ENCODE measurements at regions not wholly inside any gene's neighbourhood (a gene's known extent, or its start where the extent isn't known, plus 50 kb on each side); places are given as distances from the start of the nearest gene placed in this dataset.
"Not testable (repeated sequence)": the region's sequence is repeated elsewhere in the genome, so short reads cannot be mapped to it uniquely, and the experiment has no call there.

DNA sequence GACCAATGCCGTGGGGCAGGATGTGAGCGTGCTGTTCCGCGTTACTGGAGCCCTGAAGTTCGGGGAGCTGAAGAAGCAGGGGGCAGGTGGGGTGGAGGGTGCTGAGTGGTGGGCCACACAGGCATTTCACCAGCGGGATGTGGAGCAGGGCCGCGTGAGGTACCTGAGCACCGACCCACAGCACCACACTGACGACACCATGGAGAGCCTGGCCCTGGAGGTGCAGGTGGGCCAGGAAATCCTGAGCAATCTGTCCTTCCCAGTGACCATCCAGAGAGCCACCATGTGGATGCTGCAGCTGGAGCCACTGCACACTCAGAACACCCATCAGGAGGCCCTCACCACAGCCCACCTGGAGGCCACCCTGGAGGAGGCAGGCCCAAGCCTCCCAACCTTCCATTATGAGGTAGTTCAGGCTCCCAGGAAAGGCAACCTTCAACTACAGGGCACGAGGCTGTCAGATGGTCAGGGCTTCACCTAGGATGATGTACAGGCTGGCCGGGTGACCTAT lies 179.6 kb downstream of the TBC1D2B start:
- DNase-seq, result no peak

DNA sequence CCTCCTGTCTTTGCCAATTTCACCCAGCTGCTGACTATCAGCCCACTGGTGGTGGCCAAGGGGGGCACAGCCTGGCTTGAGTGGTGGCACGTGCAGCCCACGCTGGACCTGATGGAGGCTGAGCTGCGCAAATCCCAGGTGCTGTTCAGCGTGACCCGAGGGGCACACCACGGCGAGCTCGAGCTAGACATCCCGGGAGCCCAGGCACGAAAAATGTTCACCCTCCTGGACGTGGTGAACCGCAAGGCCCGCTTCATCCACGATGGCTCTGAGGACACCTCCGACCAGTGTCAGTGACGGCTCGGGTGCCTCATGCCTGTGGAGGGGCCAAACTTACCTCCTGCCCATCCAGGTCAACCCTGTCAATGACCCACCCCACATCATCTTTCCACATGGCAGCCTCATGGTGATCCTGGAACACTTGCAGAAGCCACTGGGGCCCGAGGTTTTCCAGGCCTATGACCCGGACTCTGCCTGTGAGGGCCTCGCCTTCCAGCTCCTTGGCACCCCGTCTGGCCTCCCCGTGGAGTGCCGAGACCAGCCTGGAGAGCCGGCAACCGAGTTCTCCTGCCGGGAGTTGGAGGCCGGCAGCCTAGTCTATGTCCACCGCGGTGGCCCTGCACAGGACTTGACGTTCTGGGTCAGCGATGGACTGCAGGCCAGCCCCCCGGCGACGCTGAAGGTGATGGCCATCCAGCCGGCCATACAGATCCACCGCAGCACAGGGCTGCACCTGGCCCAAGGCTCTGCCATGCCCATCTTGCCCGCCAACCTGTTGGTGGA lies 180.2 kb downstream of the TBC1D2B start:
- DNase-seq, result not testable (repeated sequence)

DNA sequence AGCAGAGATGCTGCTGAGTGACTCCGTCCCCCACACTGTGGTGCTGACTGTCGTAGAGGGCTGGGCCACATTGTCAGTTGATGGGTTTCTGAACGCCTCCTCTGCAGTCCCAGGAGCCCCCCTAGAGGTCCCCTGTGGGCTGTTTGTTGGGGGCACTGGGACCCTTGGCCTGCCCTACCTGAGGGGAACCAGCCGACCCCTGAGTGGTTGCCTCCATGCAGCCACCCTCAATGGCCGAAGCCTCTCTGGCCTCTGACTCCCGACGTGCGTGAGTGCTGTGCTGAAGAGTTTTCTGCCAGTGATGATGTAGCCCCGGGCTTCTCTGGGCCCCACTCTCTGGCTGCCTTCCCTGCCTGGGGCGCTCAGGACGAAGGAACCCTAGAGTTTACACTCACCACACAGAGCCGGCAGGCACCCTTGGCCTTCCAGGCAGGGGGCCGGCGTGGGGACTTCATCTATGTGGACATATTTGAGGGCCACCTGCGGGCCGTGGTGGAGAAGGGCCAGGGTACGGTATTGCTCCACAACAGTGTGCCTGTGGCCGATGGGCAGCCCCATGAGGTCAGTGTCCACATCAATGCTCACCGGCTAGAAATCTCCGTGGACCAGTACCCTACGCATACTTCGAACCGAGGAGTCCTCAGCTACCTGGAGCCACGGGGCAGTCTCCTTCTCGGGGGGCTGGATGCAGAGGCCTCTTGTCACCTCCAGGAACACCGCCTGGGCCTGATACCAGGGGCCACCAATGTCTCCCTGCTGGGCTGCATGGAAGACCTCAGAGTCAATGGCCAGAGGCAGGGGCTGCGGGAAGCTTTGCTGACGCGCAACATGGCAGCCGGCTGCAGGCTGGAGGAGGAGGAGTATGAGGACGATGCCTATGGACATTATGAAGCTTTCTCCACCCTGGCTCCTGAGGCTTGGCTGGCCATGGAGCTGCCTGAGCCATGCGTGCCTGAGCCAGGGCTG lies 181.1 kb downstream of the TBC1D2B start:
- DNase-seq, result not testable (repeated sequence)

DNA sequence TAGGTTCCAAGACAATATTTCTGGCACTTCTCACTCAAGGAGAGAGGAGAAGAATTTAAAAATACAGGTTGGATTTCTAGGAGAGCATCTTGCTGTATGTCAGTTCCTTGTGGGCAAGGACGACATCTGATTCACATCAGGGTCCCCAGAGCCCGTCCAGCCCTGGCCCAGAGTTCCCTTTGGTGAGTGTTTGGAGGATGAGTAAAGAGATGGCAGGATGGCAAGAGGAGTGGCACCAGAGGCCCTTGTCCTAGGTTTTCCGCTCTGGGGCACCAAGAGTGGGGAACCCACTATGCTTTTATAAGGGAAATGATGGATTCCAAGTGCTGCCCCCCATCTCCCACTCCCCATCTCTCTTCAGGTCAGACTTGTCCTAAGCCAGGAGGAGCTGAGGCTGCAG lies 181.8 kb downstream of the TBC1D2B start:
- DNase-seq, result no peak

DNA sequence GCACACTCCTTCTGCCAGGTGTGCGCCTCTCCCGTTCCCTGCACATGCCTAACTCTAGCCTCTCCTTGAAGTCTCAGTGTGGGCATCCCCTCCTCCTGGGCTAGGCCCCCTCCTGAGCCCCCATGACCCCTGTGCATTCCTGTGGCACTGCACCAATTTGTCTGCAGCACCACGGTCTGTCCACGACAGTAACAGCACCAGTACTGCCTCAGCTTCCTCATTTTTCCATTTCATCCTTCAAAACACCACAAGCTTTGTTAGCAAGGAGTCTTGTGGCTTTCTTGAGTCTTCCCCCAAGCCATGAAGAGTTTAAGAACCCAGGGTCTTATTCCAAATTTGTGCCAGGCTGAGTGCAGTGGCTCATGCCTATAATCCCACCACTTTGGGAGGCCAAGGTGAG lies 182.4 kb downstream of the TBC1D2B start:
- DNase-seq, result not testable (repeated sequence)

DNA sequence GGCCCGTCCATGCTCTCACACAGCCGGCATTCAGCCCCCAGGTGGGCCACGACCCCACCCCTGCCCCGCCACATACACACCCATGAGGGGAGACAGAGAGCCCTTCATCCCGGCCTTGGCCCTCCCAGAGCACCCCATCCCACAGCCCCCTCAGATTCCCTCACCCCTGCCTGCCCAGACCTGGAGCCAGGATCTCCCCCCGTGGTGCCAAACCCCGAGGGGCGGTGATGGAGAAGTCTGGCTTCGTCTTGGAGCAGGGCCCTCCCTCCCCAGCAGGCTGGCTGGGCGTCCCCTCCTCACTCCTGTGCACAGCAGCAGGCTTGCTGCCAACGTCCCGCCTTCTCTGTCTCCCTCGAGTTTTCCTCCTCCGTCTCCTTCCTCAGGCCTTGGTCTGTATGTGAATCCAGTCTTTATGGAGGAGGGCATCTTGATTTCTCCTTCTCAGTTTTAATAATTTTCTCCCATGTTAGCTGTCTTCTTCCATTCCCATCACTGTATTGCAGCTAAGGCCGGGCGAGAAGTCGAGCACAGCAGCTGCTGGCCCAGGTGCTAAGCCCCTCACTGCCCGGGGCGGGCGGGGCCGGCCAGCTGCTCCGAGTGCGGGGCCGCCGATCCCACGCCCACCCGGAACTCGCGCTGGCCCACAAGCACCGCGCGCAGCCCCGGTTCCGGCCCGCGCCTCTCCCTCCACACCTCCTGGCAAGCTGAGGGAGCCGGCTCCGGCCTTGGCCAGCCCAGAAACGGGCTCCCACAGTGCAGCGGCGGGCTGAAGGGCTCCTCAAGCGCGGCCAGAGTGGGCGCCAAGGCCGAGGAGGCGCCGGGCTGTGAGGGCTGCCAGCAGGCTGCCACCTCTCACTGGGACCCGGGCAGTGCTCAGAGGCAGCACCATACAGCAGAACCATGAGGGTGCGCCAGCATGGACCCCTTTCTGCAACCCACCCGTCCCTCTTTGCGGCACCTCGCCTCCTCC lies 183.6 kb downstream of the TBC1D2B start:
- DNase-seq, result not testable (repeated sequence)

DNA sequence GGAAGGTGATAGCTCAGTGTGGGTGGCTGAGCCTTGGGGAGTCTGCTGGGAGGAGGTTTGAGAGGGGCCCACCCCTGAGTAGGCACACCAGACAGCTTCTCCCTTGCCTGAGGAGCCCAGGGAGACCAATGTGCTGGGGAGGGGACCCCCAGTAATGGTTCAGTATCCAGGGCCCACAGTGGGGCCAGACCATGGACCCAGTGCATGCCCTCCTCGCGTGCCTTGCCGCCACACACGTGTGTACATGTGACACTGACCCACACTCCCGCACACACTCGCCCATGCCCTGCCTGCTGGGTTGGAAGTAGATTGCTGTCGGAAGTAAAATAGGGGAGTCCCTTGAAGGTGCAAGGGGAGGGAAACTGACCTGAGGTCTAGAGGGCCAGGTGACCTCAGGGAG lies 184.3 kb downstream of the TBC1D2B start:
- DNase-seq, result not testable (repeated sequence)

DNA sequence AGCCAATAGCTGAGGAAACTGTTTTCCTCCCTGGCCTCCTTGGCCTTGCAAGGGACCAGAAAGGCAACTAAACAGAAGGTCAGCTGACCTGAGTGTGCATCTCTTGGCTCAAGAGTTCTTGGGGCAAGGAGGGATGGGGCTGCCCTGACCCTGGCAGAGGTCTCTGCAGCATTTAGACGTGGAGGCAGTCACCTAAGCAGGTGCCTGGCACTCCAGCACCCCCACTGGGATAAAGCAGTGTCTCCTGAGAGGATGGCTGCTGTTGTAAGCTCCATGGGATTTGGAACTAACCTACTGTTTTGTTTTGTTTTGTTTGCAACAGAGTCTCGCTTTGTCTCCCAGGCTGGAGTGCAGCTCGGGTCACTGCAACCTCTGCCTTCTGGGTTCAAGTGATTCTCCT lies 185.2 kb downstream of the TBC1D2B start:
- no peak for DNase-seq

DNA sequence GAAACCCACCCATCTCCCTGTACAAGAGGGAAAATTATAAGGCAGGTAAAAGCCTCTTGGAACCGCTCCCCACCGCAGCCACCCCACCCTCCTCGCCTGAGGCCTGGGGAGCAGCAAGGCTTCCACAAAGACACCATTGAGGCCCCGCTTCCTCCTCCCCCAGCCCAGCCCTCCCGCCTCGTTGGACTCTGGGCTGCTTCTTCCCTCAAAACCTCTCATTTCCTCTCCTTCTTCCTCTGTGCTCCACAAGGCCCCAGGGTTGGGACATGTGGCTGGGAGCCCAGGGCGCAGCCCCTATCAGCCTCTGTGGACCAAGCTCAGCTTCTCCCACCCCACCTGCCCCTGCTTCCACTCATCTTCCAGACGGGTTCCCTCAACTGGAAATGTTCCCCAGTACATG lies 185.6 kb downstream of the TBC1D2B start:
- not testable (repeated sequence) for DNase-seq

DNA sequence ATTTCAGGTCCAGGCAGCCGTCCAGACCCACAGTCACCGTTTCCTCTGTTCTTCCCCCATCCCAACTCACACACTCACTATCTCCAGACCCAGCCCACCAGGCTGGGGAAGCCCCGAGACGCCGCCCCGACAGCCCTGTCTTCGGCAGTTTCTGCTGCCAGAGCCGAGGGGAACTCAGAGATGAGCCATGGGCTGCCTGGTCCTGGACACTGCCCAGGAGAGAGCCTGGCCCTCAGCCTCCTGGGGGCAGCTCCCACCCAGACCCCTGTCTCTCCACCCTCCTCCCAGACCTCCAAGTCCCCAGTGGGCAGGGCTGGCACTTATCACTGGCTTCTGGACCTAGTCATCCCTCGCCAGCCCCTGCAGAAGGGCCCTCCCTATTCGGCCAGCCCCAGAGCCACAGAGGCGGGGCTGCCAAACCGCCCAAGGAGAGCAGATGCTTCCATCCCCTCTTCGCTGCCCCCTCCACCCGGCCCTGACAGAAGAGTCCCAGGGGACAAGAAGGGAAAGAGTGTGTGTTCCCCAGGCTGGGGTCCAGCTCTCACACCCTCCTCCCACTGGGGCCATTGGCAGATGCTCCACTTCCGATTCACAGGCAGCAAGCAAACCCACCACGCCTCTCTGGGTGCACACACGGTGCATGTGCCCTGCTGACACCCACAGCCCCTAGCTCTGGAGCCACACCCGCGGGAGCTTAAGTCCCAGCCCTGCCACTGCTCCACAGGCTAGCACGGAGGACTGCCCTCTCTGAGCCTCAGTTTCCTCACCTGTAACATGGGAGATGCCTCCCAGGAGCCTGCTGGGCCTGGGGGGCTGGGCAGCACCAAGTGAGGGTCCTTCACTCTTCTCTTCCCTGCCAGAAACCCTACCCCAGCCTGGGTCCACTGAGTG lies 186.4 kb downstream of the TBC1D2B start:
- not testable (repeated sequence) for DNase-seq

DNA sequence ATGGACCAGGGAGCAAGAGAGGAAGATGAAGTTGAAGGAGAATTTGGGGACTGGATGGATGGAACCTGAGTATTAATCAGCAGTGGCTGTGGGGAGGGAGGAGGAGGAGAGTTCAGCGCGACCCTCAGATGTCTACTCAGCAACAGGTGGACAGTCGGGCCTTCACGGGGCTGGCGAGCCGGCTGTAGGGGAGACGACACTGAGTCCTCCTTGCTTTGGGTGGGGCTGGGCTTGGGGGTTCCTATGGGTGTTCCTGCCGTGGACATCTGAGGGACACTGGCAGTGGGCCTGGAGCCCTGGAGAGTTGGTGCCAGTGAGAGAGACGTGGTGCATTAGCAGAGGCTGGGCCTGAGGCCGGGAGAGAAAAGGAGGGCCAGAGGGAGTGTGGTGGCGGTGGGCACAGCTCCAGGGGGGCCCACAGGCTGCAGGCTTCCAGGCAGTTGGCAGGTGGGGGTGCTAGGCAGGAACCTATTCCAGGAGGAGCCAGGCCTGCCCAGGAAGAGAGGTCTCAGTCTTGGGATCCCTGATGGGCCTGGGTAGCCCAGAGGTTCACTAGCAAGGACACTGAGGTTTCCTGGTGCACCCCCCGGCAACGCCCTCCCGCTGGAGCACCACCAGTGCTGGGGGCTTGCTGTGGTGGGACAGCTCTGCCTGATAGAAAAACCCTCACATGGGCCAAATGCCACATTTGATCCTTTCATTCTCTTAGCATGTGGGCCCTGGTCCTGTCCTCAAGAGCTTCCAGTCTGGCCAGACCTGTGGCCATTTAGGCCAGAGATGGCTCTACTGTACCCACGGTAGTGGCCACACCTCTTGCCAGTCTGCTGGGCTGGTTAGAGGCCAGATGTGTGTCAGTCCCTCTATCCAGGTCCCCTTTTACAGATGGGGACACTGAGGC lies 187.4 kb downstream of the TBC1D2B start:
- not testable (repeated sequence) for DNase-seq

DNA sequence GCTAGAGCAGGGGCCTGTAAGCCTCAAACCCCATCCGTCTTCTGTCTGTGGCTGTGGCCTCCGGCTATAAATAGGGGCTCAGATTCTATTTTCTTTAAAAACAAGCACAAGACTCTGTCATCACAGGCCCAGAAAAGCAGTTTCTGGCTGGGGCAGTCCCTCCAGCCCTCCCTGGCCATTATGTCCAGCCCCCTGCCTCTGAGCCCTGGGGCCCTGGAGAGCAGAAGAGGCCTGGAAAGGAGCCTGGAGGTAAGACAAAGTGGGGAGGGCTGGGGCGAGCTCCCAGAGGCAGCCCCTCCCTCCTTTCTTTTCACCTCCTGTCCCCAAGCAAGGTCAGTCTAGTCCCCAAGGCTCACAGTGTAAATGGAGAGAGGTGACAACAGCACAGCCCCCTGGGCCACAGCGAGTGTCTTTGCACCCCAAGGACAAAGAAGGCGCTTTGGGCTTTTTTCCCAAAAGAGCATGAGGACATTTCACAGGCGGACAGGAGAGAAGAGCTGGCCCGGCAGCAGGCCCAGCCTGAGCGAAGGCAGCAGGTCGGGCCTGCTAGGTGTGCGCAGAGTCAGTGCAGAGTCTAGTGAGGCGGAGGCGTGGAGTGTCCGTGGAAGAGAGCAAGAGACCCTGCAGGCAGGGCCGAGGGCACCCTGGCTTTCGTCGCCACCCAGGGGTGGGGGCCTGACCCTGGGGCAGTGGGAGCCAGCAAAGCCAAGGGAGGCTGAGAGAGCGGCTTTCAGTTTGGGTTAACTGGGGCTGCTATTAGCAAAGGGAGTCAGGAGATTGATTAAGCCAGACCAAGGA lies 188.3 kb downstream of the TBC1D2B start:
- no peak for DNase-seq

DNA sequence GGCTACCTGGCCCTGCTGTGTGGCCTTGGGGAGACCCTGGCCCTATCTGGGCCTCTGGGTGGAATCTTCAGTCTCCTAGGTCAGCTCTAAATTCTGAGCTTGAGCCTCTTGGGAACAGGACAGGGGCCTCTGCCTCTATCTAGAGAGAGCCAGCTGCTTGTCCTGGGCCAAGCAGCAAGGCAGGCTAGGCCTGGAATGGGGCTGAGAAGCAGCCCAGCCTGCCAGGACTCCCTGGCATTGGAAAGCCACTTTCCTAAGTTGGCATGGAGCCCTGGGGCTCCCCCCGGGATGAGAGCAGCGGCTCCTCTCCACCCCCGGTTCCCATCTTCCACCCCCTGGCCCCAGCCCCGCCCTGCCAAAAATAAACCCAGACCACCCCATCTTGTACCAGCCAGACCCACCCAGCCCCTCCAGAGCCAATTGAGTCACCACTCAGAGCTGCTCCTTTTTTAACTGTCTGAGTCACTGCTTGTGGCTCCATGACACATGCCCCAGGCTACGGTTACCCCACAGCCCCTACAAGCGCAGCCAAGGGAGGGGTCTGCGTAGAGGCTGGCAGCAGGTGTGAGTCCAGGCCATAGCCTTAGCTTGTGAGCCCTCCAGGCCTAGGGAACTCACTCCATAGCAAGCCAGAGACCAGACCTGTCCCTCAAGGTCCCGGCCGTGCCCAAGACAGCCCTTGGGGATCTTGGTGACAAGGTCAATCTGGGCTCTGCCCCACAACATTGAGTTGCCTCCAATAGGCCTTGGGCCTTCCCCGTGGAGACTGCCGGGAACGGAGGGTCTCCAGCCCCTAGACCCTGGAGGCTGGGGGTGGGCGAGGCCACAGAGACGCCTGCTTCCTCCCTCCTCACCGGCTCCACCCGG lies 189.7 kb downstream of the TBC1D2B start:
- DNase-seq, result not testable (repeated sequence)

DNA sequence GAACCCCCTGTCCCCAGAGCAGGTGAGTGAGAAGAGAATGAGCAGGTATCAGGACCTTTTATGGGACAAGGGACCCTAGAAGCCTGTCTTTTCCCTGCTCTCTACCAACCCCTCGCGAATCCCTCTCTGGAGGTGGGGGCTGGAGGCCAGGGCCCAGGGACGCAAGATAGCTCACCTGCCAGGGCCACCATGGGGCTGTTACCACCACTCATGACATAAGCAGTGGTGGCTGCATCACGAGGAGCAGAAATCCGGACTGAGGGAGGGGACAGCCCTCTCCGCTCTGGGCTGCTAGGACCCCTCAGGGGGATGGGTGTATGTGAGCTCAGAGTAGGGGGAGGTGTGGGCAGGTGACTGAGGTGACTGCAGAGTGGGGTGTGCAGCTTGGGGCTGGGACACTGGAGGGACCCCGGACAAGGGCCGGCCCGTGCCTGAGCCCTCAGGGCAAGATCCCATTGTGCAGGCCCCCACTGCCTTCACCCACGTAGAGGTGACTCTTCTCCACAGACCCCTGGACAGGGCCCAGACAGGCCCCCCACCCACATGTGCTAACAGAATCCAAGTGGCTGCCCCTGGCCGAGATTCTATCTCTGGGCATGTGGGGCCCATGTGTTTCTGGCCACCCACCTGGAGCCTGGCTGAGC lies 190.6 kb downstream of the TBC1D2B start:
- no peak for DNase-seq

DNA sequence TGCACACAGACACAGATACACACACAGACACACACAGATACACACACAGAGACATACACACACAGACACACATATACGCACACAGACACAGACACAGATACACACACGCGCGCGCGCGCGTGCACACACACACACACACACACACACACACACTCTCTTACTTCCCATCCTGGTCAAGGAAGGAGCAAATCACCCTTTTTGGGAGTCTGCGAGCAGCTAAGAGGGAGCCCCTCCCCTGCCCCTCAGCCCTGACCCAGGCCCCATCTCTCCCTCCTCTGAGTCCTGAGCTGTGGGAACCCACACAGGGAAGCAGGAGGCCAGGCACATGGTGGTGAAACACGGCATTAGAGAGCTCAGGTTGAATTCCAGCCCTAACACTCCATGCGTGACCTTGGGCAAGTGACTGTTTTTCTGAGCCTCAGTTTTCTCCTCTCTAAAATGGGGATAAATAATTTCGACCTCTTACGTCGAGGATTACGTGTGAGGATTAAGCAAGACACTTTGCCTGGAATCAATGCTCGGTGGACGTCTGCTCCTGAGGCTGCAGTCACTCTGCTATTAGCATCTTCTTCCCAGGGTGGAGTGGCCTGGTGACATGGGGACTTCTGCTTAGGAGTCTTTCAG lies 191.5 kb downstream of the TBC1D2B start:
- not testable (repeated sequence) for DNase-seq

DNA sequence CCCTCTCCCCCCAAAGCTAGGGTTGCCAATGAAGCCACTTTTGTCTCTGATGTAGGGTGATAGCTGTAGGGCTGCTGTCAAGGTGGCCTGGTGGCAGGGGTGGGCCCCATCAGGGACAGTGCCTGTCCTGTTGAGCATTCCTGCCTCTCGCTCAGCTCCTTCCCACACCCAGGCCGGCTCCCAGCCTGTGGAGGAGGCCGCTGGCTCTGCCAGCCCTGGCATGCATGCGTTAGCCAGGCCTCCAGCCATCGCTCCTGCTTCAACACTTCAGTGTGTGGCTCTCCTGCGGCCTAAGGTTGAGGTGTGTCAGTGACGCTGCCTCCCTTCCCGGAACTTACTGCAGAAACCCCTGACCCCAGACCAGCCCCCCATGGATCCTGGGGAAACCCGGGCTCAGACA lies 194.5 kb downstream of the TBC1D2B start:
- not testable (repeated sequence) for DNase-seq

All from amygdala (tissue), 56 donors.